Brain microvascular endothelial cell (primary cell): ENCODE measurements at regions not wholly inside any gene's neighbourhood (a gene's known extent, or its start where the extent isn't known, plus 50 kb on each side); places are given as distances from the start of the nearest gene placed in this dataset.
"Not testable (repeated sequence)": the region's sequence is repeated elsewhere in the genome, so short reads cannot be mapped to it uniquely, and the experiment has no call there.

Experiments used
- DNase-seq: peaks from one replicate; pipeline ENCODE4 v3.0.0-alpha.2; 2020
- H3K27ac ChIP-seq: fragments of 250-450 bp; sonication (Bioruptor Pico); 2 replicates; pipeline ENCODE4 v1.5.1; 2020; ENCODE audit warnings: mild to moderate bottlenecking, moderate library complexity
- H3K27me3 ChIP-seq: fragments of 250-450 bp; sonication (Bioruptor Pico); replicated peaks from 2 replicates; pipeline ENCODE4 v1.5.1; 2020; ENCODE audit warnings: mild to moderate bottlenecking
- H3K36me3 ChIP-seq: fragments of 250-450 bp; sonication (Bioruptor Pico); replicated peaks from 2 replicates; pipeline ENCODE4 v1.5.1; 2020; ENCODE audit warnings: mild to moderate bottlenecking
- H3K4me3 ChIP-seq: 2 replicates; pipeline ENCODE4 v1.5.1; 2011; ENCODE audit warnings: low read depth, mild to moderate bottlenecking, control low read depth, low read length, moderate library complexity
- in situ Hi-C: cut with HindIII; loops from 2 replicates; pipeline ENCODE4 v1.10.0; 2017; ENCODE audit warnings: low sequenced_read_pairs, low pct_ligation_motif_present
- TF ChIP-seq, protein P1 (sequence below): IDR thresholded peaks from 2 replicates; pipeline ENCODE4 v1.5.1; 2011; ENCODE audit warnings: low read depth, mild to moderate bottlenecking, moderate library complexity, low read length, control low read depth, inconsistent platforms; ENCODE audit errors: missing control alignments

DNA sequence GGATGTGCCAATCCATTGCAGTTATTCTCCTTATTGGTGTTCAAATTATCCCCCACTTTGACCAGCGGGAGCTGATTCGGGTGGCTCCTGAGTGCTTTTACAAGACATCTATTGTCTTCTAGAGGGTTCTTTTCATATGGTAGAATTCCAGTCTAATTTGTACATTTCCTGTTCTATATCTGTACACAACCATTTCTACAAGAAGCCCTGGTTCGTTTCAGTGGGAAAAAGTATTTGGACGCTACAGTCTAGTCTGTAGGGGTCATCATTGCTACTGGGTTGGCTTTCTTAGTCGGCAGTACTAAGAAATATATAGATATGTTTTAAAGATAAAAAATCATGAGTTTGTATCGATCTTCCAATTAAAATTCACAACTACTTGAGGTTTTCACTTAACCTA is 262.6 kb downstream of the MAP2K6 start:
- in situ Hi-C loops: no loop called here

DNA sequence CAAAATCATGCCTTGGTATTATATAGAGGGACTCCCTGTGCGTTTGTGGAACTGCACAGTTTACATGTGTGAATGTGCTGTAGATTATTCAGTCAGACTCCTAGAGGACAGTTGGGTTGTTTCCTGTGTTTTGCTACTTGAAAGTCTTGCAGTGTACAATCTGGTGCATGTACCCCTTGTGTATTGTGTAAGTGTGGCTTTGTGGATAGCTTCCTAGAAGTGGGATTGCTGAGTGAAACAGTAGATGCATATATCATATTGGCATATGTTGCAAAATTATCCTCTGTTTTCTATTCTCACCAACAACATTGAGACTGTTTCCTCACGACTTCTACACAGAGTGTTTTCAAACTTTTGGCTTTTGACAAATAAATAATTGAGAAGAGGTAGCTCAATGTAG is 263.7 kb downstream of the MAP2K6 start:
- in situ Hi-C loops: no loop called here
- Histone ChIP-seq H3K36me3 (no peaks in the 10 kb centered on the region), H3K4me3 (no peak overlapping the region), H3K27me3 (no peaks in the 10 kb centered on the region), H3K27ac (no peak overlapping the region)
- TF ChIP-seq, protein P1, sequence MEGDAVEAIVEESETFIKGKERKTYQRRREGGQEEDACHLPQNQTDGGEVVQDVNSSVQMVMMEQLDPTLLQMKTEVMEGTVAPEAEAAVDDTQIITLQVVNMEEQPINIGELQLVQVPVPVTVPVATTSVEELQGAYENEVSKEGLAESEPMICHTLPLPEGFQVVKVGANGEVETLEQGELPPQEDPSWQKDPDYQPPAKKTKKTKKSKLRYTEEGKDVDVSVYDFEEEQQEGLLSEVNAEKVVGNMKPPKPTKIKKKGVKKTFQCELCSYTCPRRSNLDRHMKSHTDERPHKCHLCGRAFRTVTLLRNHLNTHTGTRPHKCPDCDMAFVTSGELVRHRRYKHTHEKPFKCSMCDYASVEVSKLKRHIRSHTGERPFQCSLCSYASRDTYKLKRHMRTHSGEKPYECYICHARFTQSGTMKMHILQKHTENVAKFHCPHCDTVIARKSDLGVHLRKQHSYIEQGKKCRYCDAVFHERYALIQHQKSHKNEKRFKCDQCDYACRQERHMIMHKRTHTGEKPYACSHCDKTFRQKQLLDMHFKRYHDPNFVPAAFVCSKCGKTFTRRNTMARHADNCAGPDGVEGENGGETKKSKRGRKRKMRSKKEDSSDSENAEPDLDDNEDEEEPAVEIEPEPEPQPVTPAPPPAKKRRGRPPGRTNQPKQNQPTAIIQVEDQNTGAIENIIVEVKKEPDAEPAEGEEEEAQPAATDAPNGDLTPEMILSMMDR: no peak
- DNase-seq: no peak

More for the DNA sequence above, 262.6 kb downstream of the MAP2K6 start:
- no peaks in the 10 kb centered on the region for H3K27me3 ChIP-seq
- DNase-seq: no peak
- TF ChIP-seq, protein P1: peak; percentile 41
- H3K4me3 ChIP-seq: no peak overlapping the region
- no peak overlapping the region for H3K27ac ChIP-seq
- no peaks in the 10 kb centered on the region for H3K36me3 ChIP-seq

DNA sequence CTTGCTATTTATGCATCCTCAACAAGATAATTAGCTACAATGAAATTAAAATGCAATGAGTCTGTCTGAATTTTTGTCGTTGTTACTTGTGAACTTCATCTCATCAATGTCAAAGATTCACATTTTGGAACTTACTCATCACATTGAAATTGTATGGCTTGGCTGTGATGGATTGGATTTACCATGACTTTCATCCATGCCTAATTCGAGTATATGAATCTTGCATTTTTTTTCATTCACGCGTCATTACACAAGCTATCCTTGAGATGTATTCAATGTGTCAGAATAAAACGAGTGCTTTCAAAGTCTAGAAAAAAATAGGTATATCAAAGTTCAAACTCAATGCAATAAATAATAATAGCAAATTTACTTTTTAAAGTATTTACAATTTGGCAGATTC is 265.3 kb downstream of the MAP2K6 start:
- TF ChIP-seq, protein P1: no peak
- H3K27ac ChIP-seq: no peak overlapping the region
- H3K4me3 ChIP-seq: no peak overlapping the region
- no peak for DNase-seq
- in situ Hi-C loops: no loop called here
- no peaks in the 10 kb centered on the region for H3K27me3 ChIP-seq
- H3K36me3 ChIP-seq: no peaks in the 10 kb centered on the region

DNA sequence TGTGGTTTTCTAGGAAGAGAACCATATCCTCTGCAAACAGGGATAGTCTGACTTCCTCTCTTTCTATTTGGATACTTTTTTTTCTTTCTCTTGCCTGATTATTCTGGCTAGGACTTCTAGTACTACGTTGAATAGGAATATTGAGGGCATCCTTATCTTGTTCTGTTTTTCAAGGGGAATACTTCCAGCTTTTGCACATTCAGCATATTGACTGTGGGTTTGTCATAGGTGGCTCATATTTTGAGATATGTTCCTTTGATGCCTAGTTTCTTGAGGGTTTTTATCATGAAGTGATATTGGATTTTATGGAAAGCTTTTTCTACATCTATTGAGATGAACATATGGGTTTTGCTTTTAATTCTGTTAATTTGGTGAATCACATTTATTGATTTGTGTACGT is 269.8 kb downstream of the MAP2K6 start:
- H3K36me3 ChIP-seq: no peaks in the 10 kb centered on the region
- H3K27me3 ChIP-seq: no peaks in the 10 kb centered on the region
- in situ Hi-C loops: no loop called here
- no peak for DNase-seq
- TF ChIP-seq, protein P1: no peak
- H3K4me3 ChIP-seq: no peak overlapping the region
- no peak overlapping the region for H3K27ac ChIP-seq

DNA sequence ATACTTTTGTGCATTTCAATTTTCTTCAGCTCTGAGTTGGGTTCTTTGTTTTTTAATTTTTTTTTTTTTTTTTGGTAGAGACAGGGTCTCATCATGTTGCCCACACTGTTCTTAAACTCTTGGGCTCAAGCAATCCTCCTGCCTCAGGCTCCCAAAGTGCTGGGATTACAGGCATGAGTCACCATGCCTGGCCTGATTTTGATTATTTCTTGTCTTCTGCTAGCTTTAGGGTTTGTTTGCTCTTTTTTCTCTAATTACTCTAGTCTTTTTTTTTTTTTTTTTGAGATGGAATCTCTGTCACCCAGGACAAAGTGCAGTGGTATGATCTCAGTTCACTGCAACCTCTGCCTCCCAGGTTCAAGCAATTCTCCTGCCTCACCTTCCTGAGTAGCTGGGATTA is 270.7 kb downstream of the MAP2K6 start:
- H3K27ac ChIP-seq, in situ Hi-C loops, DNase-seq, H3K27me3 ChIP-seq, H3K36me3 ChIP-seq, H3K4me3 ChIP-seq: not testable (repeated sequence)

DNA sequence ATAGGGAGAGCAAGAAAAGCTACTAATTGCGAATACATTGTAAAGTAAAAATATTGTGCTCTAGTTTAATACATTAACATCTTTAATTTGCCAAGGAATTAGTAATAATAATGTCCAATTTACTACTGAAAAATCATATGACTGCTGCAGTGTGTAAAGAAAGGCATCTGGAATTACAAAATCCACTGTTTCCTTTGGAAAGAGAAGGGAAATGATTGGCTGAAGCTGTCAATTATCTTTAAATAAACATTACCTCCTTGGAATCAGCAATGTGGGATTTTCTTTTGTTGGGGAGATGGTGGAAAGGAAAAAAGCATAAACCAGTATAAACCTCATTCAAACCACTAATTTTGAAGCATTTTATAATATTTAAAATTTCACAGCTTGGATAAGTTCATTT is 276.0 kb downstream of the MAP2K6 start:
- TF ChIP-seq, protein P1: no peak
- H3K27me3 ChIP-seq: no peaks in the 10 kb centered on the region
- in situ Hi-C loops: no loop called here
- H3K36me3 ChIP-seq: no peaks in the 10 kb centered on the region
- no peak overlapping the region for H3K4me3 ChIP-seq
- H3K27ac ChIP-seq: no peak overlapping the region
- DNase-seq: no peak

DNA sequence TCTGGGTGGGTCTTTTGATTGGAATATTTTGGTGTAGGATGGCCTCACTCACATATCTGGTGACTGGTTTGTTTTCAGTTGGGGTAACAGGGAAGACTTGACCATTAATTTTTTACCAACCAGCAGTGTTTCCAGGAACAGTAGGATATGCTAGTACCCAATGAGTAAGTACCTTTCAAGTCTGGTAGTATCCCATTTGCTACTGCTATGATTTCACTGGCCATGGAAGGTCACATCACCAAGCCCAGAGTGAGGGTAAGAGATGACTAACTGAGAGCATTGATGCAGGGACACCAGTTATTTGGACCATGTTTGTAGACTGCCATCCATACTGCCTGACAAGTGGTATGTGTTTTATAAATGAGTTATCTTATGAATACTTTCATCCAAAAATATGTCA is 277.7 kb downstream of the MAP2K6 start:
- TF ChIP-seq, protein P1: no peak

More for the DNA sequence above, 277.7 kb downstream of the MAP2K6 start:
- Histone ChIP-seq H3K27ac (no peak overlapping the region), H3K4me3 (no peak overlapping the region), H3K27me3 (no peaks in the 10 kb centered on the region), H3K36me3 (no peaks in the 10 kb centered on the region)
- DNase-seq: no peak
- in situ Hi-C loops: no loop called here
